ENCODE measurements at regions not wholly inside any gene's neighbourhood (a gene's known extent, or its start where the extent isn't known, plus 50 kb on each side); places are given as distances from the start of the nearest gene placed in this dataset.

DNA sequence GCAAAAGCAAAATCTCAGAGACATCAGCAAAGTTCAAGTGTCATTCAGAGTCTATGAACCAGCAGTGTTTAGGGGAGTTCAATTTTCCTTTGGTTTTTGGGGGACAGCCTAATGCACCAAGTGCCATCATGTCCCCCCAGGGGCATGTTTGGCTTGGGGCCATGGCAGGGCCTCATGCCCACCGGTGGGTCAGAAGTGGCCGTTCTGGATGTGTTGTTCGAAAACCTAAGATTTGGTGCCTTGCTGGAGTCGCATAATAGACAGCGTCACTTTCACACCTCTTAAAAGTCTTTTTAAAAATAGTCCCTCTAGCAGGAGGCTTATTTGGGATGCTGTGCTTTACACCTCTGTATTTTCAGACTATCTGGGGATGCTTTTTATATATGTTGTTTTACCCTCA, 250.1 kb downstream of the ZNF536 start:
- Histone ChIP-seq H3K79me2 (ENCODE audit: insufficient read depth, low read length) (no peaks in the 10 kb centered on the region), H2BK20ac (ENCODE audit: low read depth, low read length, poor library complexity, severe bottlenecking) (no peak overlapping the region), H4K8ac (replicated peaks; ENCODE audit: insufficient read length, low read depth, low read length) (no peak overlapping the region), H3K9me3 (ENCODE audit: control insufficient read depth, low read depth, low read length) (no peaks in the 10 kb centered on the region), H4K91ac (ENCODE audit: insufficient read length, low read depth, low read length) (no peak overlapping the region), H3K4ac (ENCODE audit: low read depth, low read length) (no peak overlapping the region), H3K14ac (ENCODE audit: insufficient read depth, low read length) (no peak overlapping the region), H2BK15ac (ENCODE audit: low read depth, low read length) (no peak overlapping the region), H3K79me1 (ENCODE audit: insufficient read depth, low read depth, low read length, poor library complexity, severe bottlenecking) (no peaks in the 10 kb centered on the region), H3K23me2 (ENCODE audit: insufficient read length, low read depth, low read length, poor library complexity, severe bottlenecking) (no peaks in the 10 kb centered on the region), H2BK120ac (ENCODE audit: low read depth, low read length, poor library complexity, severe bottlenecking) (no peak overlapping the region), H3K4me1 (ENCODE audit: insufficient read depth, low read length) (no peaks in the 10 kb centered on the region), H2AK5ac (ENCODE audit: insufficient read length, low read length) (no peak overlapping the region), H3K27ac (ENCODE audit: insufficient read length, low read depth, low read length) (no peak overlapping the region), H3K27me3 (ENCODE audit: insufficient read depth, low read length) (no peaks in the 10 kb centered on the region), H4K5ac (ENCODE audit: insufficient read length, low read depth, low read length) (no peak overlapping the region), H3T11ph (ENCODE audit: low read length) (no peak overlapping the region), H3K56ac (ENCODE audit: insufficient read length, low read depth, low read length) (no peak overlapping the region), H3K4me2 (ENCODE audit: insufficient read depth, insufficient read length, low read length) (no peak overlapping the region), H2BK12ac (ENCODE audit: insufficient read length, low read depth, low read length) (no peak overlapping the region), H3K9ac (ENCODE audit: extremely low read depth, insufficient read length, low read length) (no peak overlapping the region), H2BK5ac (ENCODE audit: insufficient read length, low read length) (no peak overlapping the region), H2AFZ (ENCODE audit: low read length) (no peak overlapping the region), H4K20me1 (ENCODE audit: control insufficient read depth, insufficient read depth, insufficient read length) (no peaks in the 10 kb centered on the region), H3K18ac (ENCODE audit: insufficient read length, low read depth, low read length) (no peak overlapping the region), H3K23ac (ENCODE audit: insufficient read length, low read depth, low read length) (no peak overlapping the region)
- no CpG with 5 or more reads among the region's 5 CpGs for WGBS (ENCODE audit: extremely low coverage, insufficient read length, low lambda C conversion rate)
- DNase-seq = no peak
- TF ChIP-seq, protein P1, sequence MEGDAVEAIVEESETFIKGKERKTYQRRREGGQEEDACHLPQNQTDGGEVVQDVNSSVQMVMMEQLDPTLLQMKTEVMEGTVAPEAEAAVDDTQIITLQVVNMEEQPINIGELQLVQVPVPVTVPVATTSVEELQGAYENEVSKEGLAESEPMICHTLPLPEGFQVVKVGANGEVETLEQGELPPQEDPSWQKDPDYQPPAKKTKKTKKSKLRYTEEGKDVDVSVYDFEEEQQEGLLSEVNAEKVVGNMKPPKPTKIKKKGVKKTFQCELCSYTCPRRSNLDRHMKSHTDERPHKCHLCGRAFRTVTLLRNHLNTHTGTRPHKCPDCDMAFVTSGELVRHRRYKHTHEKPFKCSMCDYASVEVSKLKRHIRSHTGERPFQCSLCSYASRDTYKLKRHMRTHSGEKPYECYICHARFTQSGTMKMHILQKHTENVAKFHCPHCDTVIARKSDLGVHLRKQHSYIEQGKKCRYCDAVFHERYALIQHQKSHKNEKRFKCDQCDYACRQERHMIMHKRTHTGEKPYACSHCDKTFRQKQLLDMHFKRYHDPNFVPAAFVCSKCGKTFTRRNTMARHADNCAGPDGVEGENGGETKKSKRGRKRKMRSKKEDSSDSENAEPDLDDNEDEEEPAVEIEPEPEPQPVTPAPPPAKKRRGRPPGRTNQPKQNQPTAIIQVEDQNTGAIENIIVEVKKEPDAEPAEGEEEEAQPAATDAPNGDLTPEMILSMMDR (conservative IDR thresholded peaks at IDR 0.05) = no peak
- peaks cover 8 to 13% of the 10 kb centered on the region in 2 experiments; a peak in 3 of 5 replicates for H3K9me3 Mint-ChIP-seq
- H3K27ac Mint-ChIP-seq = no peak overlapping the region; a peak in 1 of 7 replicates
- H3K4me3 Mint-ChIP-seq = no peak overlapping the region
- H3K27me3 Mint-ChIP-seq (ENCODE audit: low read depth) = peaks cover 1% of the 10 kb centered on the region; the same call in 1 of the 2 replicates
- H3K36me3 Mint-ChIP-seq (ENCODE audit: insufficient read depth in 1 of 3, low read depth in 3 of 3) = peaks cover 0 to 10% (median 0%) of the 10 kb centered on the region in 3 experiments; a peak in 4 of 7 replicates
- H3K4me1 Mint-ChIP-seq = peaks cover 3 to 6% of the 10 kb centered on the region in 2 experiments; a peak in 3 of 4 replicates

Data from H9 (cell line).